ENCODE measurements at regions not wholly inside any gene's neighbourhood (a gene's known extent, or its start where the extent isn't known, plus 50 kb on each side); places are given as distances from the start of the nearest gene placed in this dataset.

DNA sequence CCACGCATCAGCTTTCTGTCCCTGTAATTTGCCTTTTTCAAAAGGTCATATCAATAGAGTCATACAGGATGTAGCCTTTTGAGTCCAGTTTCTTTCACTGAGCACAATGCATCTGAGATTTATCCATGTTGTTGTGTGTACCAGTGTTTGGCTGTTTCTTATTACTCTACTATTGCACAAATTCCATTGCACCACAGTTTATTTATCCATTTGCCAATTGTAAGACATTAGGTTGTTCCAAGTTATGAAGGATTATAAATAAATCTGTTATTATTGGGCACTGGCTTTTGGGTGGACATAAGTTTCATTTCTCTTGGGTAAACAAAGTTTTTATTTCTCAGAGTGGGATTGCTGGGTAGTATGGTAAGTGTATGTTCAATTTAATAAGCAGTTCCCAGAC is 68.3 kb upstream of the TBPL2 start:
- no CpG with 5 or more reads among the region's 1 CpG for WGBS (ENCODE audit: extremely low coverage, insufficient coverage, insufficient read length)
- Histone ChIP-seq H3K23ac (ENCODE audit: low read length) (no peak overlapping the region), H2AK5ac (ENCODE audit: low read length) (no peak overlapping the region), H3K4me3 (ENCODE audit: low read depth, low read length) (no peak overlapping the region), H2BK120ac (ENCODE audit: insufficient read depth, low read length, poor library complexity) (no peak overlapping the region), H3K36me3 (ENCODE audit: control insufficient read depth in 1 of 2, insufficient read depth in 2 of 2, low read length in 2 of 2) (no peaks in the 10 kb centered on the region), H3K79me2 (ENCODE audit: control insufficient read depth, insufficient read depth, low read length, poor library complexity) (no peaks in the 10 kb centered on the region), H3K79me1 (ENCODE audit: low read length) (no peaks in the 10 kb centered on the region), H4K91ac (ENCODE audit: low read depth, low read length) (no peak overlapping the region), H3K4me1 (ENCODE audit: control insufficient read depth in 1 of 2, insufficient read depth in 2 of 2, low read length in 2 of 2) (no peaks in the 10 kb centered on the region), H3K9me3 (ENCODE audit: insufficient read depth, low read depth, low read length) (no peaks in the 10 kb centered on the region), H2AFZ (ENCODE audit: insufficient read depth, low read length, poor library complexity) (no peak overlapping the region), H2BK12ac (ENCODE audit: low read length) (no peak overlapping the region), H3K9ac (ENCODE audit: low read length) (no peak overlapping the region), H3K4ac (ENCODE audit: low read depth, low read length) (no peak overlapping the region), H3K14ac (ENCODE audit: low read length) (no peak overlapping the region), H2BK5ac (ENCODE audit: low read depth, low read length, poor library complexity) (no peak overlapping the region), H4K12ac (ENCODE audit: low read depth, low read length) (no peak overlapping the region), H3K27me3 (ENCODE audit: insufficient read depth, low read length) (no peaks in the 10 kb centered on the region), H3K27ac (ENCODE audit: low read depth, low read length) (no peak overlapping the region), H4K8ac (ENCODE audit: low read depth, low read length) (no peak overlapping the region), H3K4me2 (ENCODE audit: low read length) (no peak overlapping the region), H3K18ac (ENCODE audit: low read length) (no peak overlapping the region)
- DNase-seq, result no peak

DNA sequence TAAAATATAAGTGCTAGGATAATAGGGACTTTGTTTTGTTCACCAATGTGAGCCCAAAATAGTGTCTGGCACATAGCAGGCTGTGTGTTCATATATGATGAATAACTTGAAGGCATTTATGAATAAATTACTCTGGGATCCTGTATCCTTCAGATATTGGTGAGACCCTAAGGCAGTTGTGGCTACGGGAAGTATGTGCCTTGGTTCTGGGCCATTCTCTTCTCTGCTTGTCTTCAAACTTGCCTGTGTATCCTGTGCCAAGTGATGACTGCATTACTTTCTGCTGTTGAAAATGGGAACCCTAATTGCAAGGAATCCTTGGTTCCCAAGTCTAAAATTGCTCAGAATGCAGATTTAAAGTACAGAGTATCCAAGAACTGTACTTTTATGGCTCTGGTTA is 67.6 kb upstream of the KTN1 start:
- WGBS (ENCODE audit: extremely low coverage, insufficient coverage, insufficient read length), result no CpG with 5 or more reads among the region's 1 CpG
- no peak for DNase-seq

DNA sequence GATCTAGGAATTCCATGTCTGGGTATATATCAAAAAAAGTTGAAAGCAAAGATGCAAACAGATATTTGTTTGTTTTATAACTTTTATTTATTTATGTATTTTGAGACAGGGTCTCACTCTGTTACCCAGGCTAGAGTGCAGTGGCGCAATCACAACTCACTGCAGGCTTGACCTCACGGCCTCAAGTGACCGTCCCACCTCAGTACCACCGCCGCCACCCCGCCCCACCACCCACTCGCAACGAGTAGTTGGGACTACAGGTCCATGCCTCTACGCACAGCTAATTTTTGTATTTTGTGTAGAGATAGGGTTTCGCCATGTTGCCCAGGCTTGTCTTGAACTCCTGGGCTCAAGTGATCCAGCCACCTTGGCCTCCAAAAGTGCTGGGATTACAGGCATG is 66.5 kb upstream of the KTN1 start:
- Histone ChIP-seq H3K23ac (ENCODE audit: low read length) (no peak overlapping the region), H3K27ac (ENCODE audit: low read depth, low read length) (no peak overlapping the region), H4K8ac (ENCODE audit: low read depth, low read length) (no peak overlapping the region), H2AFZ (ENCODE audit: insufficient read depth, low read length, poor library complexity) (no peak overlapping the region), H3K4me2 (ENCODE audit: low read length) (no peak overlapping the region), H2AK5ac (ENCODE audit: low read length) (no peak overlapping the region), H3K9ac (ENCODE audit: low read length) (no peak overlapping the region), H3K4me3 (ENCODE audit: low read depth, low read length) (no peak overlapping the region), H3K4ac (ENCODE audit: low read depth, low read length) (no peak overlapping the region), H3K36me3 (ENCODE audit: control insufficient read depth in 1 of 2, insufficient read depth in 2 of 2, low read length in 2 of 2) (no peaks in the 10 kb centered on the region), H4K91ac (ENCODE audit: low read depth, low read length) (no peak overlapping the region), H2BK5ac (ENCODE audit: low read depth, low read length, poor library complexity) (no peak overlapping the region), H3K79me2 (ENCODE audit: control insufficient read depth, insufficient read depth, low read length, poor library complexity) (no peaks in the 10 kb centered on the region), H3K14ac (ENCODE audit: low read length) (no peak overlapping the region), H2BK120ac (ENCODE audit: insufficient read depth, low read length, poor library complexity) (no peak overlapping the region), H3K4me1 (ENCODE audit: control insufficient read depth in 1 of 2, insufficient read depth in 2 of 2, low read length in 2 of 2) (peaks cover 0 to 2% of the 10 kb centered on the region in 2 experiments), H4K12ac (ENCODE audit: low read depth, low read length) (no peak overlapping the region), H3K27me3 (ENCODE audit: insufficient read depth, low read length) (no peaks in the 10 kb centered on the region), H2BK12ac (ENCODE audit: low read length) (no peak overlapping the region), H3K79me1 (ENCODE audit: low read length) (peaks cover 2% of the 10 kb centered on the region), H3K18ac (ENCODE audit: low read length) (no peak overlapping the region), H3K9me3 (ENCODE audit: insufficient read depth, low read depth, low read length) (no peaks in the 10 kb centered on the region)
- WGBS (ENCODE audit: extremely low coverage, insufficient coverage, insufficient read length), result no CpG with 5 or more reads among the region's 10 CpGs
- DNase-seq, result no peak

More for the DNA sequence above, 67.6 kb upstream of the KTN1 start:
- H3K18ac ChIP-seq (ENCODE audit: low read length), result no peak overlapping the region
- H3K27me3 ChIP-seq (ENCODE audit: insufficient read depth, low read length), result no peaks in the 10 kb centered on the region
- no peak overlapping the region for H4K12ac ChIP-seq (ENCODE audit: low read depth, low read length)
- no peaks in the 10 kb centered on the region for H3K9me3 ChIP-seq (ENCODE audit: insufficient read depth, low read depth, low read length)
- no peak overlapping the region for H3K27ac ChIP-seq (ENCODE audit: low read depth, low read length)
- no peak overlapping the region for H3K4me2 ChIP-seq (ENCODE audit: low read length)
- no peaks in the 10 kb centered on the region for H3K36me3 ChIP-seq (ENCODE audit: control insufficient read depth in 1 of 2, insufficient read depth in 2 of 2, low read length in 2 of 2)
- no peak overlapping the region for H3K23ac ChIP-seq (ENCODE audit: low read length)
- no peaks in the 10 kb centered on the region for H3K4me1 ChIP-seq (ENCODE audit: control insufficient read depth in 1 of 2, insufficient read depth in 2 of 2, low read length in 2 of 2)
- no peak overlapping the region for H2BK5ac ChIP-seq (ENCODE audit: low read depth, low read length, poor library complexity)
- H3K9ac ChIP-seq (ENCODE audit: low read length), result no peak overlapping the region
- H4K8ac ChIP-seq (ENCODE audit: low read depth, low read length), result no peak overlapping the region
- no peak overlapping the region for H4K91ac ChIP-seq (ENCODE audit: low read depth, low read length)
- no peaks in the 10 kb centered on the region for H3K79me1 ChIP-seq (ENCODE audit: low read length)
- H3K4me3 ChIP-seq (ENCODE audit: low read depth, low read length), result no peak overlapping the region
- no peak overlapping the region for H2AFZ ChIP-seq (ENCODE audit: insufficient read depth, low read length, poor library complexity)
- H2BK12ac ChIP-seq (ENCODE audit: low read length), result no peak overlapping the region
- no peak overlapping the region for H3K14ac ChIP-seq (ENCODE audit: low read length)
- no peak overlapping the region for H3K4ac ChIP-seq (ENCODE audit: low read depth, low read length)
- H3K79me2 ChIP-seq (ENCODE audit: control insufficient read depth, insufficient read depth, low read length, poor library complexity), result no peaks in the 10 kb centered on the region
- no peak overlapping the region for H2BK120ac ChIP-seq (ENCODE audit: insufficient read depth, low read length, poor library complexity)
- H2AK5ac ChIP-seq (ENCODE audit: low read length), result no peak overlapping the region

DNA sequence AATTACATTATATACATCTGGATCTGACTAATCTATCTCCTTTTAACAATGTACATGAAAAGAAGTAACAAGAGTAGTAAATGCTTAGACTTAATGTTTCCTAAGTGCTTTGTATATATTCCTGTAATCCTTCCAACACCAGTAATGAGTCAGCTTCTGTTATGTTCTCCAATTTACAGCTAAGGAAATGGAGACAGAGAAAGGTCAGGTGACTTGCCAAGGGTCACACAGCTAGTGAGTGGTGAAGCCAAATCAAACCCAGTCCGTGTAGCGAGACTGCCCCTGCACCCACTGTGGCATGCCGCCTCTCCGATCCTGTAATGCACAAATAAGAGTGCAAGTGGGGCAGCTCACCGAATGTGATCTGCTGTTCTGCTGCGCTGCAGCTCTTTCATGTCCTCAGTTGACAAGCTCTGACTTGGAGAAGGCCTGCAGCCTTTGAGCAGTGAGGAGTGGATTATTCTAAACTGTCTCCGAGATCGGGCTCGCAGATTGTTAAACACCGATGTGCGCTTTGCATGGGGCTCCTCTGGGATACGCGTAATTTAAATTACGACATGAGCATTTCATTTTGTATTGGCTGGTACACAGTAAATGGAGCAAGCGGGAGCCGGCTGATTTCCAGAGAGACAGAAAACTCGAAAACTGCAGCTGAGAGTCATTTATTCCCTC is 65.1 kb upstream of the KTN1 start:
- Histone ChIP-seq H3K9ac (ENCODE audit: low read length) (no peak overlapping the region), H3K36me3 (ENCODE audit: control insufficient read depth in 1 of 2, insufficient read depth in 2 of 2, low read length in 2 of 2) (no peaks in the 10 kb centered on the region), H3K9me3 (ENCODE audit: insufficient read depth, low read depth, low read length) (no peaks in the 10 kb centered on the region), H3K4me1 (ENCODE audit: control insufficient read depth in 1 of 2, insufficient read depth in 2 of 2, low read length in 2 of 2) (peaks cover 0 to 5% of the 10 kb centered on the region in 2 experiments), H3K79me2 (ENCODE audit: control insufficient read depth, insufficient read depth, low read length, poor library complexity) (no peaks in the 10 kb centered on the region), H2BK120ac (ENCODE audit: insufficient read depth, low read length, poor library complexity) (no peak overlapping the region), H3K18ac (ENCODE audit: low read length) (no peak overlapping the region), H3K4ac (ENCODE audit: low read depth, low read length) (no peak overlapping the region), H2BK12ac (ENCODE audit: low read length) (no peak overlapping the region), H2BK5ac (ENCODE audit: low read depth, low read length, poor library complexity) (no peak overlapping the region), H4K91ac (ENCODE audit: low read depth, low read length) (no peak overlapping the region), H3K4me2 (ENCODE audit: low read length) (no peak overlapping the region), H3K14ac (ENCODE audit: low read length) (no peak overlapping the region), H3K79me1 (ENCODE audit: low read length) (peaks cover 3% of the 10 kb centered on the region), H2AFZ (ENCODE audit: insufficient read depth, low read length, poor library complexity) (no peak overlapping the region), H3K4me3 (ENCODE audit: low read depth, low read length) (no peak overlapping the region), H3K27ac (ENCODE audit: low read depth, low read length) (no peak overlapping the region), H3K23ac (ENCODE audit: low read length) (no peak overlapping the region), H2AK5ac (ENCODE audit: low read length) (no peak overlapping the region), H3K27me3 (ENCODE audit: insufficient read depth, low read length) (no peaks in the 10 kb centered on the region), H4K12ac (ENCODE audit: low read depth, low read length) (no peak overlapping the region), H4K8ac (ENCODE audit: low read depth, low read length) (no peak overlapping the region)
- DNase-seq, result no peak
- no CpG with 5 or more reads among the region's 17 CpGs for WGBS (ENCODE audit: extremely low coverage, insufficient coverage, insufficient read length)

Data from trophoblast cell (in vitro differentiated cells and primary cell).